ENCODE measurements at regions not wholly inside any gene's neighbourhood (a gene's known extent, or its start where the extent isn't known, plus 50 kb on each side); places are given as distances from the start of the nearest gene placed in this dataset.

DNA sequence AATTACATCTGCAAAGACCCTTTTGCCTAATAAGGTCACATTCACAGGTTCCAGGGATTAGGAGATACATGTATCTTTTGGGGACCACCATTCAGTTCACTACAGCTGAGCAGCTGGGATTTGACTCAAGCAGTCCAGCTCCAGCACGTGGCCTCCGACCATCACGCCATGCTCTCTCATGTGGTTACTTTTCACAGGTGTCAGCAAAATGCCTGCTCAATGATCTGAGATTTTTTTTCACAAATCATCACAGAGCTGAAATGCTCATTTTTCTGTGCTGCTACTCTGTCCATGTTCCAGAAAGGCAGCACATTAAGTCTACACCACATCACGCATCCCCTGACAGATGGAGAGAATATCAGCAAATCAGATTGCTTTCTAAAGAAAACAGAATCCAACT lies 98.5 kb upstream of the RMDN2 start:
- DNase-seq (ENCODE audit: extremely low spot score) = no peak
- POLR2A ChIA-PET = no interaction called here
- CTCF ChIA-PET = interaction anchor here (1.0 to 12.5 kb wide), 5 partner anchors 9 to 431 kb away, joined by 3 to 197 read pairs (median 4); no protein-coding TSS in a partner anchor
- TF ChIP-seq, protein P1, sequence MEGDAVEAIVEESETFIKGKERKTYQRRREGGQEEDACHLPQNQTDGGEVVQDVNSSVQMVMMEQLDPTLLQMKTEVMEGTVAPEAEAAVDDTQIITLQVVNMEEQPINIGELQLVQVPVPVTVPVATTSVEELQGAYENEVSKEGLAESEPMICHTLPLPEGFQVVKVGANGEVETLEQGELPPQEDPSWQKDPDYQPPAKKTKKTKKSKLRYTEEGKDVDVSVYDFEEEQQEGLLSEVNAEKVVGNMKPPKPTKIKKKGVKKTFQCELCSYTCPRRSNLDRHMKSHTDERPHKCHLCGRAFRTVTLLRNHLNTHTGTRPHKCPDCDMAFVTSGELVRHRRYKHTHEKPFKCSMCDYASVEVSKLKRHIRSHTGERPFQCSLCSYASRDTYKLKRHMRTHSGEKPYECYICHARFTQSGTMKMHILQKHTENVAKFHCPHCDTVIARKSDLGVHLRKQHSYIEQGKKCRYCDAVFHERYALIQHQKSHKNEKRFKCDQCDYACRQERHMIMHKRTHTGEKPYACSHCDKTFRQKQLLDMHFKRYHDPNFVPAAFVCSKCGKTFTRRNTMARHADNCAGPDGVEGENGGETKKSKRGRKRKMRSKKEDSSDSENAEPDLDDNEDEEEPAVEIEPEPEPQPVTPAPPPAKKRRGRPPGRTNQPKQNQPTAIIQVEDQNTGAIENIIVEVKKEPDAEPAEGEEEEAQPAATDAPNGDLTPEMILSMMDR (IDR thresholded peaks at IDR 0.05; ENCODE audit: control extremely low read depth, extremely low read depth, low read depth, missing control alignments) = no peak

DNA sequence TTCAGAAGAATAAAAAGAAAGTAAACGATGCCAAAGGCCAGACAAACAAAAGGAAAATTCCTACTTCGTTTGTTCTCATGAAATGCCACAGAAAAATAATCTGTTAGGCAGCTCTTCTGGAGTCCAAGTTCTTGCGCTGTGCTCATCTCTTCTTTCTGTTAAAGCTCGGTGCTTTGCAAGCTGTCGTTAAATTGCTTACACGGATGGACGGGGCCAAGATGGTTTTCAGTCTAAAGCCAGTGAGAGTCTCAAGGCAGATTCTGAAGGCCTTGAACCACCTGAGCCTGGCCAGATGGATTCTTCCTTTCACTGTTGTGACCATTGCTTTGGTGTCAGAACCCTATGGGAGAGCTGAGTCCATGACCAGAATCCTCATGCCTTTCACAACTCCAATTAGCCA lies 97.6 kb upstream of the RMDN2 start:
- TF ChIP-seq, protein P1 (IDR thresholded peaks at IDR 0.05; ENCODE audit: control extremely low read depth, extremely low read depth, low read depth, missing control alignments) = no peak
- ChIA-PET POLR2A (no interaction called here), CTCF (interaction anchor here (1.0 to 12.5 kb wide), 5 partner anchors 10 to 431 kb away, joined by 3 to 197 read pairs (median 4); no protein-coding TSS in a partner anchor)
- no peak for DNase-seq (ENCODE audit: extremely low spot score)

DNA sequence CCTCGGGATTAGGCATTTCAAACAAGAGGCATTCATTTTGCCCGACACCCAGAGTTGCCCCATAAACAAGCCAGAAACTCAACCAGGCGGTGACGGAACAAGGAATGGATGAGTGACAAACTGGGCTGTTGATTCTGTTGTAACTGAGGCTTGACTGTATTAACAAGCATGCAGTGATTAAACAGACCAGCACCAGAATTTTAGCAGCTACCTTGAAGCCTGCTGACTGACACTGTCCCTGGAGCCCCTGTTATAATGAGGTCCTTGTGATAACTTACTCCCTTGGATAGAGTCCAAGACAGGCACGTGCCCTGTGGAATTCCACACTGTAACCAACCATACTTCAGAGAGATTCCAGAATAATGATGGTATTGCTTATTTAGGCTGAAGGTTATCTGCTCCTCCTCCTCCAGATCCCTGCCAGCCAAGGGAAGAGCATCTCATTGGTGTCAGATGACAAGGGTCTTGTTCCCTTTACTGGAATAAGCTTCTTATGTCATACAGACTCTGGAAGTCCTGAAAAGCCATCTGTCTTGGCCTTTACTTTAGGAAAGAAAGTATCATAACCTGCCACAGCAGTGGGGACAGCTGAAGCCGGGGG lies 97.1 kb upstream of the RMDN2 start:
- POLR2A ChIA-PET = no interaction called here
- no peak for DNase-seq (ENCODE audit: extremely low spot score)
- TF ChIP-seq, protein P1 (IDR thresholded peaks at IDR 0.05; ENCODE audit: control extremely low read depth, extremely low read depth, low read depth, missing control alignments) = no peak
- CTCF ChIA-PET = interaction anchor here (1.1 to 12.5 kb wide), 8 partner anchors 9 to 432 kb away, joined by 3 to 197 read pairs (median 3); no protein-coding TSS in a partner anchor

DNA sequence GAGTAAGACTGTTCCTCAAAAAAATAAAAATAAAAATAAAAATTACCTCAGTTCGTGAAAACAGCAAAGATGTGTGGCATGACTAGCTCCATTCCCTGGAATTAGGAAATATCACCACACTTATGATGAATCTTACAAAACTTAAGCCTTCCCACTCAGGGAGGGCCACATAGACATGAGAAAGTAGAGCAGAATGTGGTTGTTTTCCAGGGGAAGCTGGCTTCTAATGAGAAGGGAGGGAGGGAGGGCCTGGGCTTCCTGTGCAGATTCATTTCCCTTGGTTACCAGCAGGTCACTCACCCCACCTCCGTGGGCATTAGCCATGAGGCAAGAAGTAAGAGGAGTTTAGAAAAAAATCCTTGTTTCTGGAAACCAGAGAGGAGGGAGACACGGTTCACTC lies 95.9 kb upstream of the RMDN2 start:
- CTCF ChIA-PET = interaction anchor here (1.1 to 12.5 kb wide), 6 partner anchors 9 to 433 kb away, joined by 3 to 197 read pairs (median 6); no protein-coding TSS in a partner anchor
- POLR2A ChIA-PET = no interaction called here
- TF ChIP-seq, protein P1 (IDR thresholded peaks at IDR 0.05; ENCODE audit: control extremely low read depth, extremely low read depth, low read depth, missing control alignments) = no peak
- DNase-seq (ENCODE audit: extremely low spot score) = no peak

DNA sequence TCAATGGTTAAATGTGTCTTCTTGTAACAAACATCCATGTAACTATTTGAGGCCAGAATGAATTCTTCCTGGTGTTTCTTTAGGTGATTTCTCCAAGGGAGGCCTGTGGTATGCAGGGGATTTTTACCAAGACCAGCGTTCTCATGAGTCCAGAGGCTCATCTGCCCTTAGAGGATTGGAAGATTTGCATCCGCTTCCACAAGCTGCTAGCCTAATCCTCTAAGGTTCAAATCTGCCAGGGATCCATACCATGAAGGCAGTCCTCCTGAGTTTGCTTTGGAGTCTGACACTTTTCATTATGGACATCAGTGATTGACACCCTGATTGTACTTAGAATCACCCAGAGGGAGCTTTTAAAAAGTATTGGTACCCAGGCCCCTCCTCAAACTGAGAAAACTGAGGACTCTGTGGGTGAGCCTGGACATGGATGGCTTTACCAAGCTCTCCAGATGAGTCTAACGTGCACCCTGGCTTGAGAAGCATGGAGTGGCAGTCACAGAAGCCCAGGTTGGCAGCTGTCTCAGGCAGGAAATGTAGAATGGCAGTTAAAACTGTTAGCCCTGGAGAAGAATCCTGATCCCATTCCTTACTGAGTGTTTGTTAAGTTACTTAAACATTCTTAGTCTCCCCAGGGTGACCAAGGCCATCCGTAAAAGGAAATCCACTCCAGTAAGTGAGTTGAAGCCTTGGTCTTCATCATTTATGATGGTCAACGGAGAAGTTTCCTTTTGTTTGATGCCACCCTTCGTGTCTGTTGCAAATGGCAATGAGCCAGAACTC lies 95.3 kb upstream of the RMDN2 start:
- ChIA-PET POLR2A (no interaction called here), CTCF (interaction anchor here (2.2 to 12.5 kb wide), 3 partner anchors 48 to 433 kb away, joined by 9 to 197 read pairs (median 23); no protein-coding TSS in a partner anchor)
- TF ChIP-seq, protein P1 (IDR thresholded peaks at IDR 0.05; ENCODE audit: control extremely low read depth, extremely low read depth, low read depth, missing control alignments) = no peak
- DNase-seq (ENCODE audit: extremely low spot score) = no peak

DNA sequence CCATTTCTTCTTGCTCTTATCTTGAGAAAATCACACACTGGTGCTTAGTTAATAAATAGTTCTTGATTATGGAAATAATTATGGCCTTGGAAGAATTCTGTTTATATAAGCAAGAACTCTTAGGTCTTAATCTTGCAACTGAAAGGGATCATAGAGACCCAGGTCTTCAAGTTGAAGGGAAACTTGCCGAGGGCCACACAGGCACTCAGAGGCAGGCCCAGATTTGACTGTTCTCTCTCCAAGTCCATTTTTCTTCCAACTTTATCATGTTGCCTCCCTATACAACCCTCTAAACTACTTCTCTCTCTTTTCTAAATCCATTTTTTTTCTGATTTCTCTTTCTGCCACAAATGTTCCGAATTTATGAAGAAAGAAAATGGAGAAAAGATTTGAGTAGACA lies 94.5 kb upstream of the RMDN2 start:
- TF ChIP-seq, protein P1 (IDR thresholded peaks at IDR 0.05; ENCODE audit: control extremely low read depth, extremely low read depth, low read depth, missing control alignments) = no peak
- DNase-seq (ENCODE audit: extremely low spot score) = no peak
- ChIA-PET POLR2A (no interaction called here), CTCF (interaction anchor here (1.2 to 12.5 kb wide), 4 partner anchors 45 to 435 kb away, joined by 3 to 197 read pairs (median 53); no protein-coding TSS in a partner anchor)
